ENCODE measurements at regions not wholly inside any gene's neighbourhood (a gene's known extent, or its start where the extent isn't known, plus 50 kb on each side); places are given as distances from the start of the nearest gene placed in this dataset.

GRCh38 chr15:100753503-100753902, 126.1 kb upstream of the ALDH1A3 start:
- Histone ChIP-seq H3K9me3 (ENCODE audit: control extremely low read depth in 1 of 3, control insufficient read depth in 2 of 3, insufficient read depth in 1 of 3, low read length in 2 of 3) (no peaks in the 10 kb centered on the region), H3K9ac (ENCODE audit: low read length) (no peak overlapping the region), H3K4me3 (ENCODE audit: control extremely low read depth in 1 of 5, extremely low read depth in 1 of 5, insufficient read depth in 1 of 5, low read depth in 2 of 5, low read length in 4 of 5) (no peak overlapping the region), H3K27me3 (replicated peaks in 1 of 4; ENCODE audit: control extremely low read depth in 1 of 4, control insufficient read depth in 3 of 4, insufficient read depth in 4 of 4, low read length in 3 of 4) (peaks cover 0 to 18% (median under 1%) of the 10 kb centered on the region in 4 experiments), H3K4me1 (ENCODE audit: control insufficient read depth in 2 of 2, insufficient read depth in 2 of 2, low read length in 2 of 2) (no peaks in the 10 kb centered on the region), H3K4me2 (replicated peaks; ENCODE audit: low read depth, low read length, poor library complexity, severe bottlenecking) (no peak overlapping the region), H4K20me1 (ENCODE audit: control insufficient read depth, insufficient read depth, low read length, poor library complexity, severe bottlenecking) (no peaks in the 10 kb centered on the region), H3K79me2 (ENCODE audit: control insufficient read depth, insufficient read depth, low read length) (no peaks in the 10 kb centered on the region), H2AFZ (ENCODE audit: insufficient read depth, low read depth, low read length, poor library complexity, severe bottlenecking) (no peak overlapping the region), H3K36me3 (replicated peaks in 1 of 2; ENCODE audit: control extremely low read depth in 1 of 2, control insufficient read depth in 1 of 2, extremely low read depth in 1 of 2, insufficient read depth in 2 of 2, low read length in 1 of 2) (no peaks in the 10 kb centered on the region), H3K27ac (ENCODE audit: low read length in 2 of 2) (no peak overlapping the region)
- intact Hi-C loops (cut with micrococcal nuclease): no loop called here
- H3K27ac Mint-ChIP-seq: no peak overlapping the region
- CTCF ChIA-PET: no interaction called here
- H3K4me3 Mint-ChIP-seq: no peak overlapping the region
- peaks cover 2% of the 10 kb centered on the region for H3K9me3 Mint-ChIP-seq (ENCODE audit: insufficient read depth)
- WGBS (ENCODE audit: insufficient coverage): no CpG with 5 or more reads among the region's 1 CpG
- no peak for DNase-seq
- H3K27me3 Mint-ChIP-seq: peaks cover 35% of the 10 kb centered on the region
- H3K4me1 Mint-ChIP-seq: no peaks in the 10 kb centered on the region
- TF ChIP-seq CTCF (IDR thresholded peaks at IDR 0.05) (no peak), EZH2 (IDR thresholded peaks at IDR 0.05; ENCODE audit: borderline replicate concordance, insufficient read depth, low read depth, low read length, poor library complexity, severe bottlenecking) (no peak)
- no peak for ATAC-seq (ENCODE audit: low read depth)
- POLR2A ChIA-PET: no interaction called here

- Mint-ChIP-seq H3K4me3 (no peak overlapping the region), H3K9me3 (ENCODE audit: insufficient read depth) (no peaks in the 10 kb centered on the region), H3K27ac (no peak overlapping the region), H3K27me3 (peaks cover 37% of the 10 kb centered on the region), H3K4me1 (no peaks in the 10 kb centered on the region)
- Histone ChIP-seq H3K4me3 (ENCODE audit: control extremely low read depth in 1 of 5, extremely low read depth in 1 of 5, insufficient read depth in 1 of 5, low read depth in 2 of 5, low read length in 4 of 5) (no peak overlapping the region), H3K36me3 (replicated peaks in 1 of 2; ENCODE audit: control extremely low read depth in 1 of 2, control insufficient read depth in 1 of 2, extremely low read depth in 1 of 2, insufficient read depth in 2 of 2, low read length in 1 of 2) (no peaks in the 10 kb centered on the region), H3K79me2 (ENCODE audit: control insufficient read depth, insufficient read depth, low read length) (no peaks in the 10 kb centered on the region), H3K4me2 (replicated peaks; ENCODE audit: low read depth, low read length, poor library complexity, severe bottlenecking) (no peak overlapping the region), H2AFZ (ENCODE audit: insufficient read depth, low read depth, low read length, poor library complexity, severe bottlenecking) (no peak overlapping the region), H4K20me1 (ENCODE audit: control insufficient read depth, insufficient read depth, low read length, poor library complexity, severe bottlenecking) (no peaks in the 10 kb centered on the region), H3K9me3 (ENCODE audit: control extremely low read depth in 1 of 3, control insufficient read depth in 2 of 3, insufficient read depth in 1 of 3, low read length in 2 of 3) (no peaks in the 10 kb centered on the region), H3K27ac (ENCODE audit: low read length in 2 of 2) (no peak overlapping the region), H3K27me3 (replicated peaks in 1 of 4; ENCODE audit: control extremely low read depth in 1 of 4, control insufficient read depth in 3 of 4, insufficient read depth in 4 of 4, low read length in 3 of 4) (peaks cover 0 to 13% (median 9%) of the 10 kb centered on the region in 4 experiments), H3K9ac (ENCODE audit: low read length) (no peak overlapping the region), H3K4me1 (ENCODE audit: control insufficient read depth in 2 of 2, insufficient read depth in 2 of 2, low read length in 2 of 2) (no peaks in the 10 kb centered on the region)
- CTCF ChIA-PET: no interaction called here
- intact Hi-C loops (cut with micrococcal nuclease): no loop called here
- DNase-seq (no peak), ATAC-seq (ENCODE audit: low read depth) (no peak)
- POLR2A ChIA-PET: no interaction called here
- TF ChIP-seq CTCF (IDR thresholded peaks at IDR 0.05) (no peak), EZH2 (IDR thresholded peaks at IDR 0.05; ENCODE audit: borderline replicate concordance, insufficient read depth, low read depth, low read length, poor library complexity, severe bottlenecking) (no peak)
- WGBS (ENCODE audit: insufficient coverage): no CpG with 5 or more reads among the region's 1 CpG
These were observed 122.0 kb upstream of the ALDH1A3 start for GRCh38 chr15:100757661-100758060.
